GM10248 (cell line): ENCODE measurements at regions not wholly inside any gene's neighbourhood (a gene's known extent, or its start where the extent isn't known, plus 50 kb on each side); places are given as distances from the start of the nearest gene placed in this dataset.

ENCODE experiments used
- CTCF ChIA-PET: fragments of 300-600 bp; sonication (Branson Sonifier 250); formaldehyde crosslinking; extraction: SDS; loops from one replicate; lab custom pipeline; 2021; ENCODE audit warnings: antibody characterized with exemption; lab: Yijun Ruan, JAX
- POLR2A ChIA-PET: fragments of 350-650 bp; sonication (Branson Sonifier 250); formaldehyde crosslinking; extraction: SDS; loops from one replicate; lab custom pipeline; 2020; ENCODE audit warnings: antibody characterized with exemption; lab: Yijun Ruan, JAX
- DNase-seq: peaks from one replicate; pipeline ENCODE4 v3.0.0; 2012; ENCODE audit errors: extremely low spot score
- CTCF ChIP-seq: IDR thresholded peaks from 2 replicates; pipeline ENCODE4 v1.5.1; 2012; ENCODE audit warnings: mild to moderate bottlenecking, low read depth; ENCODE audit errors: extremely low read depth, missing control alignments, control extremely low read depth

GRCh38 chr3:22606461-22606860 lies 596.7 kb upstream of the UBE2E2 start:
- CTCF ChIA-PET, result interaction anchor here (0.8 kb wide), 1 partner anchor 15 kb away, joined by 3 read pairs; no protein-coding TSS in a partner anchor
- no peak for DNase-seq
- TF ChIP-seq CTCF, result no peak
- POLR2A ChIA-PET, result no interaction called here

DNA sequence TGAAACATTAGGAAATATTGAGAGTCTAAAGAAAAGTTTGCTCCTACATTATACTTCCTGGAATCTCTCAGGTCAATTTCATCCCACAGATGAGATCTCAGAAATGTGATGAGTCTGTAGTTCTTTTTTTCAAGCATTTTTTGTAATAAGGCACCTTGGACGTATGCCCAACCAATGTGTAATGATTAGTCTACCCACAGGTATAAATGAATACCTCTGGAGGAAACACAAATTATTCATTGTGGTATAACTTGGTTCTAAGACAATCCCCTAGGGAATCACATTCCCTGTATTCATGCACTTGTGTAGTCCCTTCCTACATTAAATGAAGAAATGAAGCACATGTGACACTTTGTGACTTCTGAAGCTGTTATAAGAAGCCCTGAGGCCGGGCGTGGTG lies 596.2 kb upstream of the UBE2E2 start:
- TF ChIP-seq CTCF, result no peak
- CTCF ChIA-PET, result no interaction called here
- no peak for DNase-seq
- POLR2A ChIA-PET, result no interaction called here

DNA sequence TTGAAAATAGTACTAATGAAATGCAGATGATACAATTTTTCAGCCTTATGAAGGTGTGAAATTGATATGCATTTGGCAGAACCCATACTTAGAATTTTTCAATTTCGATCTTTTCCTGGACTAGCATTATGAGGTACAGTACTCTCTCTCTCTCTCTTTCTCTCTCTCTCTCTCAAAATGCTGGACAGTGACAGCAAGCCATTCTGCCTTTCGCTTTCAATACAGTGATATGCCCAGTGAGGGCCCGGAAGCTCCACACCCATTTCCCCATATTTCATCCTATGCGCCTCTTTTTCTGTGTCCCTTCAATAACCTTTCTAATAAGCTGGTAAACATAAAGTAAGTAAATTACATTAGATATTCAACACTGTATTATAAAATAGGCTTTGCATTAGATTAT lies 595.0 kb upstream of the UBE2E2 start:
- no peak for TF ChIP-seq CTCF
- ChIA-PET POLR2A (no interaction called here), CTCF (no interaction called here)
- DNase-seq, result no peak

- DNase-seq, result no peak
- ChIA-PET CTCF (no interaction called here), POLR2A (no interaction called here)
- TF ChIP-seq CTCF, result no peak
Observed at GRCh38 chr3:22608721-22609120, 594.4 kb upstream of the UBE2E2 start.

GRCh38 chr3:22609139-22609538 lies 594.0 kb upstream of the UBE2E2 start:
- CTCF ChIA-PET, result no interaction called here
- TF ChIP-seq CTCF, result no peak
- DNase-seq, result no peak
- POLR2A ChIA-PET, result no interaction called here

GRCh38 chr3:22612927-22613326 lies 590.2 kb upstream of the UBE2E2 start:
- ChIA-PET POLR2A (no interaction called here), CTCF (no interaction called here)
- no peak for TF ChIP-seq CTCF
- DNase-seq, result no peak

DNA sequence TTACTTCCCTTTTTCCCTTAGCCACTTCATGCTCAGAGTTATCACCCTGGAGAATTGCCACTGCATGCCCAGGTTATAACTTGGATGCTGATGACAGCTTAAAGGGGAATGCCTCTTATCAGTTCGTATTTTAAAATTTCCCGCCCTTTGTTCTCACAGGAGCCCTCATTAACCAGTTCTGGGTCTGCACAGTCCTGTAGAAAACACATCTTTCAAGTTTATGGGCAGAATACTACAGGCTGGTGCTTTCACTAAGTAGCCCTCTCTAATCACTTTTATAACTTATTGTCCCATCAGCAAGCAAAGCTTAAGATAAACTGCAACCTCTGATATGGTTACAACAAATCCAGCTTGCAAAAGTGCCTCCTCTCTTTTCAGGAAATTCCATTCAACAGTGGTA lies 587.3 kb upstream of the UBE2E2 start:
- no peak for DNase-seq
- ChIA-PET POLR2A (no interaction called here), CTCF (interaction anchor here (2.0 kb wide), 1 partner anchor 8 kb away, joined by 7 read pairs; no protein-coding TSS in a partner anchor)
- TF ChIP-seq CTCF, result no peak
